ENCODE measurements at regions not wholly inside any gene's neighbourhood (a gene's known extent, or its start where the extent isn't known, plus 50 kb on each side); places are given as distances from the start of the nearest gene placed in this dataset.

- no peaks in the 10 kb centered on the region for H3K9me3 ChIP-seq (ENCODE audit: control insufficient read depth, insufficient read depth, low read length)
- no peaks in the 10 kb centered on the region for H3K27me3 ChIP-seq (ENCODE audit: control insufficient read depth, insufficient read depth, low read length)
- no peak overlapping the region for H3K27ac ChIP-seq (ENCODE audit: low read depth, low read length)
- H3K36me3 ChIP-seq (ENCODE audit: control insufficient read depth, insufficient read depth, low read length) = no peaks in the 10 kb centered on the region
- H3K4me3 ChIP-seq (ENCODE audit: low read depth, low read length) = no peak overlapping the region
- H3K9ac ChIP-seq (ENCODE audit: low read depth, low read length) = no peak overlapping the region
- H3K4me1 ChIP-seq (ENCODE audit: control insufficient read depth, insufficient read depth, low read length) = peaks cover 7% of the 10 kb centered on the region; the same call in 1 of the 2 replicates
Measured at GRCh38 chr6:94121094-94121493, 701.7 kb upstream of the EPHA7 start.

- H3K4me3 ChIP-seq (ENCODE audit: low read depth, low read length) = no peak overlapping the region
- no peaks in the 10 kb centered on the region for H3K27me3 ChIP-seq (ENCODE audit: control insufficient read depth, insufficient read depth, low read length)
- no peaks in the 10 kb centered on the region for H3K36me3 ChIP-seq (ENCODE audit: control insufficient read depth, insufficient read depth, low read length)
- no peak overlapping the region for H3K9ac ChIP-seq (ENCODE audit: low read depth, low read length)
- no peak overlapping the region for H3K27ac ChIP-seq (ENCODE audit: low read depth, low read length)
- no peaks in the 10 kb centered on the region for H3K4me1 ChIP-seq (ENCODE audit: control insufficient read depth, insufficient read depth, low read length)
- no peaks in the 10 kb centered on the region for H3K9me3 ChIP-seq (ENCODE audit: control insufficient read depth, insufficient read depth, low read length)
Measured at GRCh38 chr6:94099072-94099471, 679.7 kb upstream of the EPHA7 start.

- H3K4me3 ChIP-seq (ENCODE audit: low read depth, low read length) = no peak overlapping the region
- H3K9ac ChIP-seq (ENCODE audit: low read depth, low read length) = no peak overlapping the region
- no peaks in the 10 kb centered on the region for H3K36me3 ChIP-seq (ENCODE audit: control insufficient read depth, insufficient read depth, low read length)
- no peaks in the 10 kb centered on the region for H3K9me3 ChIP-seq (ENCODE audit: control insufficient read depth, insufficient read depth, low read length)
- no peaks in the 10 kb centered on the region for H3K27me3 ChIP-seq (ENCODE audit: control insufficient read depth, insufficient read depth, low read length)
- H3K4me1 ChIP-seq (ENCODE audit: control insufficient read depth, insufficient read depth, low read length) = no peaks in the 10 kb centered on the region
- H3K27ac ChIP-seq (ENCODE audit: low read depth, low read length) = no peak overlapping the region
Measured at GRCh38 chr6:94095961-94096360, 676.6 kb upstream of the EPHA7 start.

GRCh38 chr6:94089941-94090340 lies 670.6 kb upstream of the EPHA7 start:
- peaks cover 17% of the 10 kb centered on the region for H3K4me1 ChIP-seq (ENCODE audit: control insufficient read depth, insufficient read depth, low read length)
- no peaks in the 10 kb centered on the region for H3K9me3 ChIP-seq (ENCODE audit: control insufficient read depth, insufficient read depth, low read length)
- H3K36me3 ChIP-seq (ENCODE audit: control insufficient read depth, insufficient read depth, low read length) = no peaks in the 10 kb centered on the region
- H3K9ac ChIP-seq (ENCODE audit: low read depth, low read length) = no peak overlapping the region
- H3K27ac ChIP-seq (ENCODE audit: low read depth, low read length) = peak overlapping the region; percentile 36
- no peaks in the 10 kb centered on the region for H3K27me3 ChIP-seq (ENCODE audit: control insufficient read depth, insufficient read depth, low read length)
- H3K4me3 ChIP-seq (ENCODE audit: low read depth, low read length) = no peak overlapping the region

DNA sequence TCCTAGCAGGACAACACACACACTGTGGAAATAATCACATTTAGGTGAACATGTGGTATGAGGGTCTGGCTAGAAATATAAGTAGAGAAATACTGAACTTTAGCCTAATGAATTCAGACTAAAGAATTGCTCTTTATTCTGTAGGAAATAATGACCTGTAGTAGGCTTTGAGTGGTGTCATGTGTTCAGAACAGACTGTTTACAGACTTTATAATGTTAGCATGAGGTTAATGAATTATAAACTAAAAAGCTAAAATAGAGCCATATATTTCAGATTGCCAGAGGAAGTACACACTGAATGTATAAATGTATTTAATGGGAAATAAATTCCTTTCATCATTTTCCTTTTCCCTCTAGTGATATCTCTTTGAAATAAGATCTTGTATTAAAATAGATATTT lies 669.5 kb upstream of the EPHA7 start:
- Histone ChIP-seq H3K4me3 (ENCODE audit: low read depth, low read length) (no peak overlapping the region), H3K4me1 (ENCODE audit: control insufficient read depth, insufficient read depth, low read length) (peaks cover 17% of the 10 kb centered on the region)

GRCh38 chr6:94074764-94075163 lies 655.4 kb upstream of the EPHA7 start:
- H3K36me3 ChIP-seq (ENCODE audit: control insufficient read depth, insufficient read depth, low read length) = no peaks in the 10 kb centered on the region
- no peak overlapping the region for H3K9ac ChIP-seq (ENCODE audit: low read depth, low read length)
- no peaks in the 10 kb centered on the region for H3K9me3 ChIP-seq (ENCODE audit: control insufficient read depth, insufficient read depth, low read length)
- no peaks in the 10 kb centered on the region for H3K27me3 ChIP-seq (ENCODE audit: control insufficient read depth, insufficient read depth, low read length)
- H3K27ac ChIP-seq (ENCODE audit: low read depth, low read length) = peak overlapping the region; percentile 0
- H3K4me1 ChIP-seq (ENCODE audit: control insufficient read depth, insufficient read depth, low read length) = peaks cover 26% of the 10 kb centered on the region
- H3K4me3 ChIP-seq (ENCODE audit: low read depth, low read length) = no peak overlapping the region; the same call in 1 of the 2 replicates

More for the DNA sequence above, 669.5 kb upstream of the EPHA7 start:
- no peak overlapping the region for H3K9ac ChIP-seq (ENCODE audit: low read depth, low read length)
- no peaks in the 10 kb centered on the region for H3K36me3 ChIP-seq (ENCODE audit: control insufficient read depth, insufficient read depth, low read length)
- no peak overlapping the region for H3K27ac ChIP-seq (ENCODE audit: low read depth, low read length)
- H3K9me3 ChIP-seq (ENCODE audit: control insufficient read depth, insufficient read depth, low read length) = no peaks in the 10 kb centered on the region
- H3K27me3 ChIP-seq (ENCODE audit: control insufficient read depth, insufficient read depth, low read length) = no peaks in the 10 kb centered on the region

DNA sequence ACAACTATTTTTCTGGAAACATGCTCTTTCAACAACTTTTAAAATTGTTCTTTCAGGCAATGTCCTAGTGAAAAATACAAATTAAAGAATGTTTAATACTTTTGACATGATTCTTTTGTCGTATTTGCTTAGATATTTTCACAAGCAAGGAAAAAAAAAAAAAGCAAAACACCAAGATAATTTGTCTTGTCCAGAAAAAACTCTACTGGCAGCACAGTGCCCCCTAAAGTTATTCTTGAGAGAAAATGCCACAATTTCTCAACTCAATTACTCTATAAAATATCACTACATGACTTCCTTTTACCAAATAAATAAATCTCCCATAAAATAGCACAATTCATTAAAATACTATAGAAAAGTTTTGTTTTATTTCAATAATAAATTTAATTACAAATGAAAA lies 652.5 kb upstream of the EPHA7 start:
- Histone ChIP-seq H3K27me3 (ENCODE audit: control insufficient read depth, insufficient read depth, low read length) (no peaks in the 10 kb centered on the region), H3K9ac (ENCODE audit: low read depth, low read length) (no peak overlapping the region), H3K4me1 (ENCODE audit: control insufficient read depth, insufficient read depth, low read length) (peaks cover 26% of the 10 kb centered on the region), H3K4me3 (ENCODE audit: low read depth, low read length) (no peak overlapping the region), H3K36me3 (ENCODE audit: control insufficient read depth, insufficient read depth, low read length) (no peaks in the 10 kb centered on the region), H3K9me3 (ENCODE audit: control insufficient read depth, insufficient read depth, low read length) (no peaks in the 10 kb centered on the region), H3K27ac (ENCODE audit: low read depth, low read length) (no peak overlapping the region)

- Histone ChIP-seq H3K9me3 (ENCODE audit: control insufficient read depth, insufficient read depth, low read length) (no peaks in the 10 kb centered on the region), H3K4me3 (ENCODE audit: low read depth, low read length) (no peak overlapping the region), H3K27me3 (ENCODE audit: control insufficient read depth, insufficient read depth, low read length) (no peaks in the 10 kb centered on the region), H3K4me1 (ENCODE audit: control insufficient read depth, insufficient read depth, low read length) (peaks cover 26% of the 10 kb centered on the region), H3K36me3 (ENCODE audit: control insufficient read depth, insufficient read depth, low read length) (no peaks in the 10 kb centered on the region), H3K27ac (ENCODE audit: low read depth, low read length) (no peak overlapping the region), H3K9ac (ENCODE audit: low read depth, low read length) (no peak overlapping the region)
Measured at GRCh38 chr6:94065707-94066337, 646.5 kb upstream of the EPHA7 start.

GRCh38 chr6:94052749-94053148 lies 633.4 kb upstream of the EPHA7 start:
- H3K4me1 ChIP-seq (ENCODE audit: control insufficient read depth, insufficient read depth, low read length) = peaks cover 46% of the 10 kb centered on the region
- H3K4me3 ChIP-seq (ENCODE audit: low read depth, low read length) = no peak overlapping the region
- no peaks in the 10 kb centered on the region for H3K9me3 ChIP-seq (ENCODE audit: control insufficient read depth, insufficient read depth, low read length)
- H3K27ac ChIP-seq (ENCODE audit: low read depth, low read length) = no peak overlapping the region
- H3K36me3 ChIP-seq (ENCODE audit: control insufficient read depth, insufficient read depth, low read length) = no peaks in the 10 kb centered on the region
- H3K9ac ChIP-seq (ENCODE audit: low read depth, low read length) = no peak overlapping the region
- no peaks in the 10 kb centered on the region for H3K27me3 ChIP-seq (ENCODE audit: control insufficient read depth, insufficient read depth, low read length)

DNA sequence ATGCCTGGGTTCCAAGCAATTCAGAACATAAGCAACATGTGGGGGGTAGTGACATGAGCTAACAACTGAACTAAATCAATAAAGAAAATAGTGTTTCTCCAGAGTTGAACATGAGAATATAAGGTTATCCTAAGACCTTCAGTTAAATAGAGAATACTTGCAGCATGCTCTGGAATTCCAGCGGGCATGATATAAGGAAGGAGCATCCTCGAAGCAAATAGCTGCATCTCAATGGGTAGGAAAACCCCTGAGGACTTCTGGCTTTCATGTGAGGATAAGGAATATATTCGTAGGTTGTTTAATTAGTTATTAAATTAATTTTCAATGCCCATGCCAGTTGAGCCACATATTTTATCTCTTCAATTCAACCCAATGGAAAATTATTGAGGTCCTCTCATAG lies 631.2 kb upstream of the EPHA7 start:
- Histone ChIP-seq H3K9me3 (ENCODE audit: control insufficient read depth, insufficient read depth, low read length) (no peaks in the 10 kb centered on the region), H3K4me1 (ENCODE audit: control insufficient read depth, insufficient read depth, low read length) (peaks cover 54% of the 10 kb centered on the region), H3K36me3 (ENCODE audit: control insufficient read depth, insufficient read depth, low read length) (no peaks in the 10 kb centered on the region), H3K27me3 (ENCODE audit: control insufficient read depth, insufficient read depth, low read length) (no peaks in the 10 kb centered on the region), H3K27ac (ENCODE audit: low read depth, low read length) (no peak overlapping the region), H3K9ac (ENCODE audit: low read depth, low read length) (no peak overlapping the region), H3K4me3 (ENCODE audit: low read depth, low read length) (no peak overlapping the region)

- no peaks in the 10 kb centered on the region for H3K27me3 ChIP-seq (ENCODE audit: control insufficient read depth, insufficient read depth, low read length)
- peaks cover 62% of the 10 kb centered on the region for H3K4me1 ChIP-seq (ENCODE audit: control insufficient read depth, insufficient read depth, low read length)
- no peak overlapping the region for H3K9ac ChIP-seq (ENCODE audit: low read depth, low read length)
- H3K27ac ChIP-seq (ENCODE audit: low read depth, low read length) = no peak overlapping the region
- H3K4me3 ChIP-seq (ENCODE audit: low read depth, low read length) = no peak overlapping the region
- H3K36me3 ChIP-seq (ENCODE audit: control insufficient read depth, insufficient read depth, low read length) = no peaks in the 10 kb centered on the region
- H3K9me3 ChIP-seq (ENCODE audit: control insufficient read depth, insufficient read depth, low read length) = no peaks in the 10 kb centered on the region
Measured at GRCh38 chr6:94049001-94049400, 629.6 kb upstream of the EPHA7 start.

All from HUES48 (cell line).